HEK293 (cell line): ENCODE measurements at regions not wholly inside any gene's neighbourhood (a gene's known extent, or its start where the extent isn't known, plus 50 kb on each side); places are given as distances from the start of the nearest gene placed in this dataset.

ENCODE experiments used
- CTCF ChIA-PET: fragments of 350-600 bp; formaldehyde crosslinking; extraction: SDS; loops from one replicate; lab custom pipeline; 2021; ENCODE audit warnings: antibody characterized with exemption; lab: Yijun Ruan, JAX
- POLR2A ChIA-PET: fragments of 300-600 bp; formaldehyde crosslinking; extraction: SDS; loops from one replicate; lab custom pipeline; 2020; ENCODE audit warnings: antibody characterized with exemption, inconsistent platforms; lab: Yijun Ruan, JAX
- H3K27ac ChIP-seq: fragments of 200-500 bp; sonication (Bioruptor generic); 2 replicates; pipeline ENCODE4 v1.5.1; 2014; ENCODE audit warnings: low read depth, low read length, control low read depth, inconsistent platforms; ENCODE audit errors: extremely low read depth
- H3K36me3 ChIP-seq, 2 experiments: fragments of 200-500 bp in 1 of 2; sonication (Bioruptor generic) in 1 of 2; 1 replicate in 1 of 2; 2 replicates in 1 of 2; pipeline ENCODE4 v1.5.1; 2014 to 2017; ENCODE audit warnings: inconsistent platforms in 2 of 2, low read length in 2 of 2; ENCODE audit not compliant: control insufficient read depth in 2 of 2, insufficient read depth in 1 of 2
- H3K4me1 ChIP-seq: fragments of 200-500 bp; sonication (Bioruptor generic); 2 replicates; pipeline ENCODE4 v1.5.1; 2014; ENCODE audit warnings: mild to moderate bottlenecking, low read length, inconsistent platforms; ENCODE audit not compliant: control insufficient read depth, insufficient read depth
- H3K4me3 ChIP-seq: 2 replicates; pipeline ENCODE4 v1.5.1; 2011; ENCODE audit warnings: low read depth, mild to moderate bottlenecking, control low read depth, low read length, moderate library complexity
- H3K9me3 ChIP-seq: fragments of 200-500 bp; sonication (Bioruptor generic); 2 replicates; pipeline ENCODE4 v1.5.1; 2014; ENCODE audit warnings: low read depth, low read length, inconsistent platforms; ENCODE audit not compliant: control insufficient read depth, insufficient read depth
- EGR2 ChIP-seq: fragments of 450-650 bp; formaldehyde crosslinking; IDR thresholded peaks from 2 replicates; pipeline ENCODE4 v1.5.1; 2016; ENCODE audit warnings: low read depth, missing biosample characterization, missing genetic modification characterization
- GLI2 ChIP-seq: fragments of 450-650 bp; formaldehyde crosslinking; IDR thresholded peaks from 2 replicates; pipeline ENCODE4; 2017; ENCODE audit warnings: missing biosample characterization, missing genetic modification characterization, low read depth, borderline replicate concordance
- GLIS2 ChIP-seq: fragments of 450-650 bp; formaldehyde crosslinking; IDR thresholded peaks from 2 replicates; pipeline ENCODE4 v1.5.1; 2016; ENCODE audit warnings: missing biosample characterization, missing genetic modification characterization
- HOXC10 ChIP-seq: sonication (generic); formaldehyde crosslinking; IDR thresholded peaks from 2 replicates; pipeline ENCODE4 v1.8.1; 2023; ENCODE audit warnings: mild to moderate bottlenecking, missing genetic modification reagents
- SALL2 ChIP-seq: fragments of 450-650 bp; formaldehyde crosslinking; IDR thresholded peaks from 2 replicates; pipeline ENCODE4 v1.5.0; 2017; ENCODE audit warnings: missing biosample characterization, mild to moderate bottlenecking, missing genetic modification characterization, borderline replicate concordance
- SP3 ChIP-seq: fragments of 450-650 bp; formaldehyde crosslinking; IDR thresholded peaks from 2 replicates; pipeline ENCODE4 v1.5.1; 2016; ENCODE audit warnings: missing biosample characterization, missing genetic modification characterization
- ZBTB7A ChIP-seq: fragments of 450-650 bp; formaldehyde crosslinking; IDR thresholded peaks from 2 replicates; pipeline ENCODE4 v1.5.1; 2016; ENCODE audit warnings: low read depth, missing biosample characterization, missing genetic modification characterization
- ZFHX2 ChIP-seq: fragments of 450-650 bp; formaldehyde crosslinking; conservative IDR thresholded peaks from 2 replicates; pipeline ENCODE4 v1.5.1; 2016; ENCODE audit warnings: missing biosample characterization, missing genetic modification characterization
- ZNF169 ChIP-seq: fragments of 450-650 bp; formaldehyde crosslinking; IDR thresholded peaks from 2 replicates; pipeline ENCODE4 v1.5.1; 2016; ENCODE audit warnings: missing biosample characterization, missing genetic modification characterization
- ZNF211 ChIP-seq: fragments of 450-650 bp; formaldehyde crosslinking; IDR thresholded peaks from 2 replicates; pipeline ENCODE4 v1.5.1; 2016; ENCODE audit warnings: low read depth, missing biosample characterization, missing genetic modification characterization
- ZNF274 ChIP-seq, 2 experiments: fragments of 200-500 bp in 1 of 2; fragments of 450-650 bp in 1 of 2; sonication (Bioruptor generic) in 1 of 2; formaldehyde crosslinking in 1 of 2; IDR thresholded peaks; 2 replicates each; pipeline versions ENCODE4 v1.5.1 to v1.6.1; 2014 to 2016; ENCODE audit warnings: borderline replicate concordance in 1 of 2, inconsistent platforms in 1 of 2, low read length in 1 of 2, missing biosample characterization in 1 of 2, missing genetic modification characterization in 1 of 2
- ZNF292 ChIP-seq: fragments of 450-650 bp; formaldehyde crosslinking; IDR thresholded peaks from 2 replicates; pipeline ENCODE4 v1.5.1; 2016; ENCODE audit warnings: low read depth, missing biosample characterization, missing genetic modification characterization, borderline replicate concordance
- ZNF473 ChIP-seq: fragments of 450-650 bp; formaldehyde crosslinking; IDR thresholded peaks from 2 replicates; pipeline ENCODE4 v1.5.1; 2017; ENCODE audit warnings: missing biosample characterization, missing genetic modification characterization
- ZNF600 ChIP-seq: fragments of 450-650 bp; formaldehyde crosslinking; IDR thresholded peaks from 2 replicates; pipeline ENCODE4 v1.5.1; 2016; ENCODE audit warnings: missing biosample characterization, missing genetic modification characterization
- ZNF677 ChIP-seq: fragments of 450-650 bp; IDR thresholded peaks from 2 replicates; pipeline ENCODE4 v1.5.0; 2018; ENCODE audit warnings: missing biosample characterization, mild to moderate bottlenecking, missing genetic modification characterization, moderate library complexity
- ZNF701 ChIP-seq: fragments of 450-650 bp; formaldehyde crosslinking; IDR thresholded peaks from 2 replicates; pipeline ENCODE4 v1.5.1; 2016; ENCODE audit warnings: missing biosample characterization, missing genetic modification characterization
- ZSCAN23 ChIP-seq: fragments of 450-650 bp; formaldehyde crosslinking; IDR thresholded peaks from 2 replicates; pipeline ENCODE4 v1.5.1; 2016; ENCODE audit warnings: missing biosample characterization, missing genetic modification characterization
- TF ChIP-seq, protein P1 (sequence below): fragments of 450-650 bp; formaldehyde crosslinking; IDR thresholded peaks from 2 replicates; pipeline ENCODE4 v1.5.1; 2016; ENCODE audit warnings: missing biosample characterization, missing genetic modification characterization
- TF ChIP-seq, protein P2 (sequence below): fragments of 450-650 bp; formaldehyde crosslinking; IDR thresholded peaks from 2 replicates; pipeline ENCODE4 v1.5.1; 2016; ENCODE audit warnings: missing biosample characterization, missing genetic modification characterization
- TF ChIP-seq, protein P3 (sequence below): fragments of 450-650 bp; formaldehyde crosslinking; IDR thresholded peaks from 2 replicates; pipeline ENCODE4 v1.5.1; 2017; ENCODE audit warnings: missing biosample characterization, missing genetic modification characterization
- TF ChIP-seq, protein P4 (sequence below): fragments of 450-650 bp; formaldehyde crosslinking; IDR thresholded peaks from 2 replicates; pipeline ENCODE4 v1.5.1; 2017; ENCODE audit warnings: missing biosample characterization, missing genetic modification characterization

DNA sequence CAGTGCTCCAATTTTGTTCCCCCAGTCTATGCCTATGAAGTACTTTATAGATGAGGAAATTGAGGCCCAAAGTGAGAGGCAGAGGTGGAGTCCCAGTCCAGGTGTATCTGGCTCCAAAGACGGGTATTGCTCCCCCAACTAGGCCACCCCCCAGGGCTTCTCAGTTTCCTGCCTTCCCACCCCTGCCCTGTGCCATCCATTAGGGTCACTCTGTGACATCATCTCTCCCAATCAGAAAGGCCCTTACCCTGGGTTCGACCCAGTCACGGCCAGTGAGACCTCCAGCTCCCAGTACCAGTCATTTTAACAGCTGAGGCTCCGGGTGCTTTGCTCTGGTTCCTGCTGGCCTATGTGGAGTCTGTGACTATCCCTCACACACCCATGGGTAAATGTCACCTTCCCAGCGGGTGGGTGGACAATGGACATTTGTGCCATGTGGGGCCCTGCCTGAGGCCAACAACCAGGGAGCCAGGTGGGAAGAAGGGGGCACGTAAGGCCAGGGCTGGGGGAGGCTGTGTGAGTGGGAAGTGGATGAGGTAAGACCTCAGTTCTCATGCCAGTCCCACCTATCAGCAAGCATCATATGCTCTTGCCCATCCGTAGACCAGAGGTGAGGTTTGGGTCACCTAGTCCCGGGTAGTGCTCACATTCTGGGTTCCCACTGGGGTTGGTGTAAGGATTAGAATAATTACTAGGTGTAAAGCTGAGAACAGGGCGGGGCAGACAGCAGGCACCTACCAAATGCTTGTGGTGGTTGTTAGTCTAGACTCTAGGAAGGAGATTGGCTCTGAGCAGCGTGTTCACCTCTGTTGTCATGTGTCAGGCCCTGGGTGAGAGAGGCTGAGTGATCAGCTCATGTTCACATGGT, 685.9 kb downstream of the MATN1 start:
- CTCF ChIA-PET, result no interaction called here
- 0 out of 2 replicates have a peak, but pooled peaks cover 2% of the 10 kb centered on the region for H3K4me1 ChIP-seq
- H3K36me3 ChIP-seq, result no peaks in the 10 kb centered on the region
- POLR2A ChIA-PET, result no interaction called here
- no peaks in the 10 kb centered on the region for H3K9me3 ChIP-seq
- no peak overlapping the region for H3K4me3 ChIP-seq
- H3K27ac ChIP-seq, result no peak overlapping the region
- TF ChIP-seq EGR2 (peak; percentile 97), ZFHX2 (tag by site-specific recombination) (peak; percentile 94)
- TF ChIP-seq, protein P1, sequence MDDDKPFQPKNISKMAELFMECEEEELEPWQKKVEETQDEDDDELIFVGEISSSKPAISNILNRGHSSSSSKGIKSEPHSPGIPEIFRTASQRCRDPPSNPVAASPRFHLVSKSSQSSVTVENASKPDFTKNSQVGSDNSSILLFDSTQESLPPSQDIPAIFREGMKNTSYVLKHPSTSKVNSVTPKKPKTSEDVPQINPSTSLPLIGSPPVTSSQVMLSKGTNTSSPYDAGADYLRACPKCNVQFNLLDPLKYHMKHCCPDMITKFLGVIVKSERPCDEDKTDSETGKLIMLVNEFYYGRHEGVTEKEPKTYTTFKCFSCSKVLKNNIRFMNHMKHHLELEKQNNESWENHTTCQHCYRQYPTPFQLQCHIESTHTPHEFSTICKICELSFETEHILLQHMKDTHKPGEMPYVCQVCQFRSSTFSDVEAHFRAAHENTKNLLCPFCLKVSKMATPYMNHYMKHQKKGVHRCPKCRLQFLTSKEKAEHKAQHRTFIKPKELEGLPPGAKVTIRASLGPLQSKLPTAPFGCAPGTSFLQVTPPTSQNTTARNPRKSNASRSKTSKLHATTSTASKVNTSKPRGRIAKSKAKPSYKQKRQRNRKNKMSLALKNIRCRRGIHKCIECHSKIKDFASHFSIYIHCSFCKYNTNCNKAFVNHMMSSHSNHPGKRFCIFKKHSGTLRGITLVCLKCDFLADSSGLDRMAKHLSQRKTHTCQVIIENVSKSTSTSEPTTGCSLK, result no peak

DNA sequence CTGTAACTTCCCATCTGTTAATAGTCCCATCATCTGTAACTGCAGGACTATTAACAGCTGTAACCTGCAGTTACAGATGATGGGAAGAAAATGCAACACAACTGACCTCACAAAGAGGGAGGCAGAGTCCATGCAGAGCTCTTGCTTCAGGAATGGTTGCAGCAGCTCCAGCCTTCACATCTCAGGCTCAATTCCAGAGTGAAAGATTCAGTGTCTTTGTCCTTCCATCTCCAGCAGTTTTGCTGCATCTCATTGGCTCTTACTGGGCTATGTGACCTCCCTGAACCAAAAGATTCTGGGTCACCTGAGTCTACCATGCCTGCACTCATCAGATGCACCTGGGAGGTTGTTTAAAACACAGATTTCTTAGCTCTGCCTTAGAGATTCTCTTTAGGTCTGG, 686.7 kb downstream of the MATN1 start:
- Histone ChIP-seq H3K4me1 (0 out of 2 replicates have a peak, but pooled peaks cover 2% of the 10 kb centered on the region), H3K4me3 (no peak overlapping the region), H3K9me3 (no peaks in the 10 kb centered on the region), H3K27ac (no peak overlapping the region), H3K36me3 (no peaks in the 10 kb centered on the region)
- ChIA-PET CTCF (interaction anchor here (0.6 kb wide), 1 partner anchor 340 kb away, joined by 3 read pairs; no protein-coding TSS in a partner anchor), POLR2A (no interaction called here)
- TF ChIP-seq, protein P2, sequence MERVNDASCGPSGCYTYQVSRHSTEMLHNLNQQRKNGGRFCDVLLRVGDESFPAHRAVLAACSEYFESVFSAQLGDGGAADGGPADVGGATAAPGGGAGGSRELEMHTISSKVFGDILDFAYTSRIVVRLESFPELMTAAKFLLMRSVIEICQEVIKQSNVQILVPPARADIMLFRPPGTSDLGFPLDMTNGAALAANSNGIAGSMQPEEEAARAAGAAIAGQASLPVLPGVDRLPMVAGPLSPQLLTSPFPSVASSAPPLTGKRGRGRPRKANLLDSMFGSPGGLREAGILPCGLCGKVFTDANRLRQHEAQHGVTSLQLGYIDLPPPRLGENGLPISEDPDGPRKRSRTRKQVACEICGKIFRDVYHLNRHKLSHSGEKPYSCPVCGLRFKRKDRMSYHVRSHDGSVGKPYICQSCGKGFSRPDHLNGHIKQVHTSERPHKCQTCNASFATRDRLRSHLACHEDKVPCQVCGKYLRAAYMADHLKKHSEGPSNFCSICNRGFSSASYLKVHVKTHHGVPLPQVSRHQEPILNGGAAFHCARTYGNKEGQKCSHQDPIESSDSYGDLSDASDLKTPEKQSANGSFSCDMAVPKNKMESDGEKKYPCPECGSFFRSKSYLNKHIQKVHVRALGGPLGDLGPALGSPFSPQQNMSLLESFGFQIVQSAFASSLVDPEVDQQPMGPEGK, result no peak
- TF ChIP-seq GLI2 (tag by site-specific recombination) (no peak), ZNF211 (tag by site-specific recombination) (no peak), ZNF701 (tag by site-specific recombination) (no peak), ZNF274 (IDR thresholded peaks at IDR 0.05; ENCODE audit: low read length) (no peak), ZNF274 (tag by site-specific recombination; IDR thresholded peaks at IDR 0.05; ENCODE audit: borderline replicate concordance) (no peak), GLIS2 (tag by site-specific recombination) (no peak), ZNF169 (tag by site-specific recombination) (no peak), ZBTB7A (tag by site-specific recombination) (no peak), ZNF677 (no peak), ZNF292 (no peak), SALL2 (no peak), ZSCAN23 (tag by site-specific recombination) (no peak), HOXC10 (no peak), SP3 (tag by site-specific recombination) (no peak), ZNF473 (tag by site-specific recombination) (no peak), ZNF600 (tag by site-specific recombination) (no peak)
- TF ChIP-seq, protein P3, sequence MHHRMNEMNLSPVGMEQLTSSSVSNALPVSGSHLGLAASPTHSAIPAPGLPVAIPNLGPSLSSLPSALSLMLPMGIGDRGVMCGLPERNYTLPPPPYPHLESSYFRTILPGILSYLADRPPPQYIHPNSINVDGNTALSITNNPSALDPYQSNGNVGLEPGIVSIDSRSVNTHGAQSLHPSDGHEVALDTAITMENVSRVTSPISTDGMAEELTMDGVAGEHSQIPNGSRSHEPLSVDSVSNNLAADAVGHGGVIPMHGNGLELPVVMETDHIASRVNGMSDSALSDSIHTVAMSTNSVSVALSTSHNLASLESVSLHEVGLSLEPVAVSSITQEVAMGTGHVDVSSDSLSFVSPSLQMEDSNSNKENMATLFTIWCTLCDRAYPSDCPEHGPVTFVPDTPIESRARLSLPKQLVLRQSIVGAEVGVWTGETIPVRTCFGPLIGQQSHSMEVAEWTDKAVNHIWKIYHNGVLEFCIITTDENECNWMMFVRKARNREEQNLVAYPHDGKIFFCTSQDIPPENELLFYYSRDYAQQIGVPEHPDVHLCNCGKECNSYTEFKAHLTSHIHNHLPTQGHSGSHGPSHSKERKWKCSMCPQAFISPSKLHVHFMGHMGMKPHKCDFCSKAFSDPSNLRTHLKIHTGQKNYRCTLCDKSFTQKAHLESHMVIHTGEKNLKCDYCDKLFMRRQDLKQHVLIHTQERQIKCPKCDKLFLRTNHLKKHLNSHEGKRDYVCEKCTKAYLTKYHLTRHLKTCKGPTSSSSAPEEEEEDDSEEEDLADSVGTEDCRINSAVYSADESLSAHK (tag by site-specific recombination), result no peak
- TF ChIP-seq, protein P4, sequence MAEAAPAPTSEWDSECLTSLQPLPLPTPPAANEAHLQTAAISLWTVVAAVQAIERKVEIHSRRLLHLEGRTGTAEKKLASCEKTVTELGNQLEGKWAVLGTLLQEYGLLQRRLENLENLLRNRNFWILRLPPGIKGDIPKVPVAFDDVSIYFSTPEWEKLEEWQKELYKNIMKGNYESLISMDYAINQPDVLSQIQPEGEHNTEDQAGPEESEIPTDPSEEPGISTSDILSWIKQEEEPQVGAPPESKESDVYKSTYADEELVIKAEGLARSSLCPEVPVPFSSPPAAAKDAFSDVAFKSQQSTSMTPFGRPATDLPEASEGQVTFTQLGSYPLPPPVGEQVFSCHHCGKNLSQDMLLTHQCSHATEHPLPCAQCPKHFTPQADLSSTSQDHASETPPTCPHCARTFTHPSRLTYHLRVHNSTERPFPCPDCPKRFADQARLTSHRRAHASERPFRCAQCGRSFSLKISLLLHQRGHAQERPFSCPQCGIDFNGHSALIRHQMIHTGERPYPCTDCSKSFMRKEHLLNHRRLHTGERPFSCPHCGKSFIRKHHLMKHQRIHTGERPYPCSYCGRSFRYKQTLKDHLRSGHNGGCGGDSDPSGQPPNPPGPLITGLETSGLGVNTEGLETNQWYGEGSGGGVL (tag by site-specific recombination), result no peak
- TF ChIP-seq, protein P1, result no peak
